ENCODE measurements at regions not wholly inside any gene's neighbourhood (a gene's known extent, or its start where the extent isn't known, plus 50 kb on each side); places are given as distances from the start of the nearest gene placed in this dataset.

- POLR2A ChIA-PET: no interaction called here
- Histone ChIP-seq H2AFZ (ENCODE audit: insufficient read depth, low read depth, low read length, poor library complexity, severe bottlenecking) (no peak overlapping the region), H3K27ac (ENCODE audit: low read length in 2 of 2) (no peak overlapping the region), H3K27me3 (replicated peaks in 1 of 4; ENCODE audit: control extremely low read depth in 1 of 4, control insufficient read depth in 3 of 4, insufficient read depth in 4 of 4, low read length in 3 of 4) (no peaks in the 10 kb centered on the region), H3K4me1 (ENCODE audit: control insufficient read depth in 2 of 2, insufficient read depth in 2 of 2, low read length in 2 of 2) (no peaks in the 10 kb centered on the region), H3K9ac (ENCODE audit: low read length) (no peak overlapping the region), H4K20me1 (ENCODE audit: control insufficient read depth, insufficient read depth, low read length, poor library complexity, severe bottlenecking) (no peaks in the 10 kb centered on the region), H3K9me3 (ENCODE audit: control extremely low read depth in 1 of 3, control insufficient read depth in 2 of 3, insufficient read depth in 1 of 3, low read length in 2 of 3) (no peaks in the 10 kb centered on the region), H3K36me3 (replicated peaks in 1 of 2; ENCODE audit: control extremely low read depth in 1 of 2, control insufficient read depth in 1 of 2, extremely low read depth in 1 of 2, insufficient read depth in 2 of 2, low read length in 1 of 2) (no peaks in the 10 kb centered on the region), H3K4me2 (replicated peaks; ENCODE audit: low read depth, low read length, poor library complexity, severe bottlenecking) (no peak overlapping the region), H3K4me3 (ENCODE audit: control extremely low read depth in 1 of 5, extremely low read depth in 1 of 5, insufficient read depth in 1 of 5, low read depth in 2 of 5, low read length in 4 of 5) (no peak overlapping the region), H3K79me2 (ENCODE audit: control insufficient read depth, insufficient read depth, low read length) (no peaks in the 10 kb centered on the region)
- intact Hi-C loops (cut with micrococcal nuclease): no loop called here
- TF ChIP-seq EZH2 (IDR thresholded peaks at IDR 0.05; ENCODE audit: borderline replicate concordance, insufficient read depth, low read depth, low read length, poor library complexity, severe bottlenecking): no peak
- TF ChIP-seq, protein P1, sequence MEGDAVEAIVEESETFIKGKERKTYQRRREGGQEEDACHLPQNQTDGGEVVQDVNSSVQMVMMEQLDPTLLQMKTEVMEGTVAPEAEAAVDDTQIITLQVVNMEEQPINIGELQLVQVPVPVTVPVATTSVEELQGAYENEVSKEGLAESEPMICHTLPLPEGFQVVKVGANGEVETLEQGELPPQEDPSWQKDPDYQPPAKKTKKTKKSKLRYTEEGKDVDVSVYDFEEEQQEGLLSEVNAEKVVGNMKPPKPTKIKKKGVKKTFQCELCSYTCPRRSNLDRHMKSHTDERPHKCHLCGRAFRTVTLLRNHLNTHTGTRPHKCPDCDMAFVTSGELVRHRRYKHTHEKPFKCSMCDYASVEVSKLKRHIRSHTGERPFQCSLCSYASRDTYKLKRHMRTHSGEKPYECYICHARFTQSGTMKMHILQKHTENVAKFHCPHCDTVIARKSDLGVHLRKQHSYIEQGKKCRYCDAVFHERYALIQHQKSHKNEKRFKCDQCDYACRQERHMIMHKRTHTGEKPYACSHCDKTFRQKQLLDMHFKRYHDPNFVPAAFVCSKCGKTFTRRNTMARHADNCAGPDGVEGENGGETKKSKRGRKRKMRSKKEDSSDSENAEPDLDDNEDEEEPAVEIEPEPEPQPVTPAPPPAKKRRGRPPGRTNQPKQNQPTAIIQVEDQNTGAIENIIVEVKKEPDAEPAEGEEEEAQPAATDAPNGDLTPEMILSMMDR (IDR thresholded peaks at IDR 0.05): no peak
- ATAC-seq (ENCODE audit: low read depth) (no peak), DNase-seq (no peak)
- no peak overlapping the region for H3K27ac Mint-ChIP-seq
- no CpG with 5 or more reads among the region's 2 CpGs for WGBS (ENCODE audit: insufficient coverage)
- H3K27me3 Mint-ChIP-seq: no peaks in the 10 kb centered on the region
- CTCF ChIA-PET: no interaction called here
- no peaks in the 10 kb centered on the region for H3K9me3 Mint-ChIP-seq (ENCODE audit: insufficient read depth)
- H3K4me3 Mint-ChIP-seq: no peak overlapping the region
- no peaks in the 10 kb centered on the region for H3K4me1 Mint-ChIP-seq
Observed at GRCh38 chr4:111267786-111268185, 644.9 kb upstream of the PITX2 start.

GRCh38 chr4:111268769-111269414, 646.0 kb upstream of the PITX2 start:
- Histone ChIP-seq H3K79me2 (ENCODE audit: control insufficient read depth, insufficient read depth, low read length) (no peaks in the 10 kb centered on the region), H2AFZ (ENCODE audit: insufficient read depth, low read depth, low read length, poor library complexity, severe bottlenecking) (no peak overlapping the region), H3K4me1 (ENCODE audit: control insufficient read depth in 2 of 2, insufficient read depth in 2 of 2, low read length in 2 of 2) (no peaks in the 10 kb centered on the region), H3K27me3 (replicated peaks in 1 of 4; ENCODE audit: control extremely low read depth in 1 of 4, control insufficient read depth in 3 of 4, insufficient read depth in 4 of 4, low read length in 3 of 4) (no peaks in the 10 kb centered on the region), H3K36me3 (replicated peaks in 1 of 2; ENCODE audit: control extremely low read depth in 1 of 2, control insufficient read depth in 1 of 2, extremely low read depth in 1 of 2, insufficient read depth in 2 of 2, low read length in 1 of 2) (no peaks in the 10 kb centered on the region), H3K9ac (ENCODE audit: low read length) (no peak overlapping the region), H3K4me2 (replicated peaks; ENCODE audit: low read depth, low read length, poor library complexity, severe bottlenecking) (no peak overlapping the region), H3K9me3 (ENCODE audit: control extremely low read depth in 1 of 3, control insufficient read depth in 2 of 3, insufficient read depth in 1 of 3, low read length in 2 of 3) (no peaks in the 10 kb centered on the region), H3K4me3 (ENCODE audit: control extremely low read depth in 1 of 5, extremely low read depth in 1 of 5, insufficient read depth in 1 of 5, low read depth in 2 of 5, low read length in 4 of 5) (no peak overlapping the region), H4K20me1 (ENCODE audit: control insufficient read depth, insufficient read depth, low read length, poor library complexity, severe bottlenecking) (no peaks in the 10 kb centered on the region), H3K27ac (ENCODE audit: low read length in 2 of 2) (no peak overlapping the region)
- DNase-seq (no peak), ATAC-seq (ENCODE audit: low read depth) (no peak)
- ChIA-PET POLR2A (no interaction called here), CTCF (no interaction called here)
- TF ChIP-seq EZH2 (IDR thresholded peaks at IDR 0.05; ENCODE audit: borderline replicate concordance, insufficient read depth, low read depth, low read length, poor library complexity, severe bottlenecking): no peak
- TF ChIP-seq, protein P1 (IDR thresholded peaks at IDR 0.05): no peak
- Mint-ChIP-seq H3K9me3 (ENCODE audit: insufficient read depth) (no peaks in the 10 kb centered on the region), H3K27me3 (no peaks in the 10 kb centered on the region), H3K4me3 (no peak overlapping the region), H3K27ac (no peak overlapping the region), H3K4me1 (no peaks in the 10 kb centered on the region)
- no CpG with 5 or more reads among the region's 2 CpGs for WGBS (ENCODE audit: insufficient coverage)
- intact Hi-C loops (cut with micrococcal nuclease): no loop called here

Data from B cell (primary cell).